ENCODE measurements at regions not wholly inside any gene's neighbourhood (a gene's known extent, or its start where the extent isn't known, plus 50 kb on each side); places are given as distances from the start of the nearest gene placed in this dataset.

DNA sequence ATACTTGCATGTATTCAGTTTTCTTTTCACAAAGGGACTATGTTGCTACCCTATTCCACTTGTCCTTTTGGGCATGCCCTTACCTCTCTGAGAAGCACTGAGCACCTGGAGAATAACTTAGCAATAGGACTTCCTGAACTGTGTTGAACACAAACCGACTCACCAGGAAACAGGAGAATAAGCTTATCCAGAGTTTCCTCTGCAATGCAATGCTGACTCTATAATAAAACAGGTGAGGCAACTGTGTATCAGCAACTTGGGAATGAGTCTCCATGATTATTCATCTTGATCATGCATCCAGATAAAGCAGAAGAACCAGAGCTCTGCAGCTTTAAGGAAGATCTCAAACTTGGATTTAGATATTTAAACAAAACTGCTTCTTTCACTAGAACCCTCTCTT, 806.5 kb downstream of the IGSF11 start:
- TF ChIP-seq, protein P1, sequence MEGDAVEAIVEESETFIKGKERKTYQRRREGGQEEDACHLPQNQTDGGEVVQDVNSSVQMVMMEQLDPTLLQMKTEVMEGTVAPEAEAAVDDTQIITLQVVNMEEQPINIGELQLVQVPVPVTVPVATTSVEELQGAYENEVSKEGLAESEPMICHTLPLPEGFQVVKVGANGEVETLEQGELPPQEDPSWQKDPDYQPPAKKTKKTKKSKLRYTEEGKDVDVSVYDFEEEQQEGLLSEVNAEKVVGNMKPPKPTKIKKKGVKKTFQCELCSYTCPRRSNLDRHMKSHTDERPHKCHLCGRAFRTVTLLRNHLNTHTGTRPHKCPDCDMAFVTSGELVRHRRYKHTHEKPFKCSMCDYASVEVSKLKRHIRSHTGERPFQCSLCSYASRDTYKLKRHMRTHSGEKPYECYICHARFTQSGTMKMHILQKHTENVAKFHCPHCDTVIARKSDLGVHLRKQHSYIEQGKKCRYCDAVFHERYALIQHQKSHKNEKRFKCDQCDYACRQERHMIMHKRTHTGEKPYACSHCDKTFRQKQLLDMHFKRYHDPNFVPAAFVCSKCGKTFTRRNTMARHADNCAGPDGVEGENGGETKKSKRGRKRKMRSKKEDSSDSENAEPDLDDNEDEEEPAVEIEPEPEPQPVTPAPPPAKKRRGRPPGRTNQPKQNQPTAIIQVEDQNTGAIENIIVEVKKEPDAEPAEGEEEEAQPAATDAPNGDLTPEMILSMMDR (IDR thresholded peaks at IDR 0.05), result no peak
- TF ChIP-seq POLR2A (IDR thresholded peaks at IDR 0.05), result no peak
- no peak for TF ChIP-seq POLR2AphosphoS5 (IDR thresholded peaks at IDR 0.05)

All from prostate gland (tissue), 2 donors.